Heart left ventricle (tissue), 13 donors: ENCODE measurements at regions not wholly inside any gene's neighbourhood (a gene's known extent, or its start where the extent isn't known, plus 50 kb on each side); places are given as distances from the start of the nearest gene placed in this dataset.

ENCODE experiments used
- CTCF ChIP-seq, 12 donors: fragments of 200-600 bp; sonication (generic) in 4 of 12; IDR thresholded peaks; one replicate each; pipeline versions ENCODE4 v1.5.0 to v1.8.0; 2018 to 2022; ENCODE audit warnings: antibody characterized with exemption in 12 of 12, mild to moderate bottlenecking in 5 of 12
- POLR2A ChIP-seq, 2 donors: fragments of 450-650 bp; IDR thresholded peaks; one replicate each; pipeline ENCODE4 v1.6.1; 2017; ENCODE audit warnings: antibody characterized with exemption in 2 of 2, mild to moderate bottlenecking in 2 of 2, moderate library complexity in 2 of 2
- donor health status: ischemic (EF 13 %, LVEDD 7.1; RV severe dilation, severe dysfunction).
- donor health status: DM: no; HTN: yes; CAD: no.
- donor health status: DM: no; HTN: no; CAD: no.
- donor health status: ischemic (EF 25% LVEDD 6.9; RV normal size, moderate dysfunction).
- donor health status: ischemic (EF 25% LVEDD 5.7; RV mildly dilated, moderate dysfunction).
- donor health status: ischemic (EF 35%, LVEDD 5.7; RV mildly dilated, moderate dysfunction).
- donor health status: nonischemic (EF 11% LVEDD 7.7; RV severe dilation, severe dysfunction).
- donor health status: DM: yes; HTN: yes; CAD: no.
- donor health status: PGD.
- donor health status: ischemic (EF 29% LVEDD 5.4; RV normal size, mild dysfunction).
- donor health status: nonischemic (EF 23%, LVEDD 6.1; RV moderate dilation, normal function).

- no peak for TF ChIP-seq CTCF (IDR thresholded peaks at IDR 0.05)
- no peak for TF ChIP-seq POLR2A (IDR thresholded peaks at IDR 0.05)
These were observed 645.5 kb upstream of the FAM241A start for GRCh38 chr4:111499706-111500105.
